GM18873 (cell line): ENCODE measurements at regions not wholly inside any gene's neighbourhood (a gene's known extent, or its start where the extent isn't known, plus 50 kb on each side); places are given as distances from the start of the nearest gene placed in this dataset.
"Not testable (repeated sequence)": the region's sequence is repeated elsewhere in the genome, so short reads cannot be mapped to it uniquely, and the experiment has no call there.

Experiments used
- ATAC-seq: cut with Tn5 transposase; IDR thresholded peaks from one replicate; pipeline ENCODE4 v1.9.1; 2021; ENCODE audit warnings: mild to moderate bottlenecking, moderate library complexity, moderate number of reproducible peaks; ENCODE audit not compliant: unreplicated experiment, low FRiP score

DNA sequence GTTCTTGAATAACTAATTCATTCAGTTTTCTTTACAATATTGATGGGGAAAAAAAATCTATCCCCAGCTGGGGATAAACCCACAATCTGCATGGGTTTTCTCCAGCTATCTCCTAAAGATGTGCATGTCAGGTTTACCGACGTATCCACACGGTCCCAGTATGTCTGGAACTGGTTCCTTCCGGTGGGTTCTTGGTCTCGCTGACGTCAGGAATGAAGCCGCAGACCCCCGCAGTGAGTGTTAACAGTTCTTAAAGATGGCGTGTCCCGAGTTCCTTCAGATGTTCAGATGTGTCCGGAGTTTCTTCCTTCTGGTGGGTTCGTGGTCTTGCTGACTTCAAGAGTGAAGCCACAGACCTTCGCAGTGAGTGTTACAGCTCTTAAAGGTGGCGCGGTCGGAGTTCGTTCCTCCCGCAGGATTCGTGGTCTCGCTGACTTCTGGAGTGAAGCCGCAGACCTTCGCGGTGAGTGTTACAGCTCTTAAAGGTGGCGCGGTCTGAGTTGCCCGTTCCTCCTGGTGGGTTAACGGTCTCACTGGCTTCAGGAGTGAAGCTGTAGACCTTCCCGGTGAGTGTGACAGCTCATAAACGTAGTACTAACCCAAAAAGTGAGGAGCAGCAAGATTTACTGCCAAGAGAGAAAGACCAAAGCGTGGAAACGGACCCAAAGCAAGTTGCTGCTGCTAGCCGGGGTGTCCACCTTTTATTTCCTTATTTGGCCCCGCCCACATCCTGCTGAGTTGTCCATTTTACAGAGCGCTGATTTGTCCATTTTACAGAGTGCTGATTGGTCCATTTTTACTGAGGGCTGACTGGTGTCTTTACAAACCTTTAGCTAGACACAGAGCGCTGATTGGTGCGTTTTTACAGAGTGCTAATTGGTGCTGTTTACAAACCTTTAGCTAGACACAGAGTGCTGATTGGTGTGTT lies 195.1 kb upstream of the NR2F2 start:
- no peak for ATAC-seq

DNA sequence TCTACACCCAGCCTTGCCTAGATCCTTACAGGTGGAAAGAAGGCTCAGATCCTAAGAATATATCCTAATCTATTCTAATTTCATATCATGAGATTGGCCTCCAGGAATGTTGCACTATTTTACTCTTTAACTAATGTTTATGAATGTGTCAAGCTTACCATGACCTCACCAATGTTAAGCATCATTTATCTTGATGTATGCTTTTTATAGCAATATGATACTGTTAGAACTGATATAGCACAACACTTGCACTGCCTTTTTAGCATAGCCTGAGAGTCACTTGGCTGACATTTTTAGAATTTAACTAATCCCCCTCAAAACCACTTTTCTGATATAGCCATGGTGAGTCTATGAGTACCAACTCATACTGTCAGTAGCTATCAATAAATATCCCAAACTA lies 191.5 kb upstream of the NR2F2 start:
- ATAC-seq, result no peak

DNA sequence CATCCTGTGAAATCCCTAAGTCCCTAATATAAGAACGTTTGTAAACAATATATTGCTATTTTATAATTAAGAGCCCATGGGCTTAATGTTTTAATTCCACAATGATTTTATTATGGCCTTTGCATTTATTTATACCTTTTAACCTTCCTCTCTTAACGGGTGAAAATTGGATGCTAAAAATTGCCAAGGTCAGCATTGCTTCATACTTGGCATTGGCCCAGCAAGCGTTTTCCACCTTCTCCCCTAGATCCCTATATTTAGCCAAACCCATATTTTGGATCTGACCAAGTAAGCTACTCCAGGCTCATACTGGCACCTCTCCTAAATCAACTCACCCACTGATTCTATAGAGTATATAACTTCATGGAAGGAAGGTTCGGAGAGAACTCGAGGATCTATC lies 188.0 kb upstream of the NR2F2 start:
- no peak for ATAC-seq

DNA sequence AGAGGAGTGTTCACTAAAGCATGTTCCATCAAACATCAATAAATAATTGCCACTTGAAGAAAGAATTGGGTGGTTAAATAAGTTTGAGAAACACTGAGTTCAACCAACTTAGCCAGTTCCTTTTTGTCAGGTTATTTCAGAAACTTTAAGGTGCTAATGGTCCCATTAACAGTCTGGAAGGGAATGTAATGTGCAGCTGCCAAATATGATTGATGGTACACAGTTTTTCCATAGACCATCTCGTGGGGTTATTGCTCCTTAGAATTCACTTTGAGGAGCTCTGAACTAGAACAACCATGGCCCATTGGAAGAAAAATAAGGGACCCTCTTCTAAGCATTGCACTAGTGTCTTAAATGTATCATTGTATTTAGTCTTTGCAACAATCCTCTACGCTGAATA lies 185.8 kb upstream of the NR2F2 start:
- no peak for ATAC-seq

DNA sequence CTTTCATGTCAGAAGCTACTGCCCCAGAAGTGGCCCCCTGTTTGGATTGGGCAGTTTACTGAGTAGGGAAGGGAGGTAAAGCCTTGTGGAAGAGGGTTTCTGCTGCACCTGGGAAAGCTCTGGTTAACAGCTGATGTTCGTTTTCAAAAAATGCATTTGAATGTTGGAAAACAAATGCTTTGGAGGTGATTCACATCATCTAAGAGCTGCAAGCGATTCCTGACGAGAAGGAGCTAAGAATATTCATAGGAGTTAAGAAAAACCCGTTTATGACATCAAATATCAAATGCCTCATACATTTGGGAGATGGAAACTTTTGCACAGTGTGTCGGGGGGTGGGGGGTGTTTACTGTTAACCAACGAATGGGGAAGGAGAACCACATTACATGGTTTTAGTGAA lies 183.8 kb upstream of the NR2F2 start:
- ATAC-seq, result no peak

DNA sequence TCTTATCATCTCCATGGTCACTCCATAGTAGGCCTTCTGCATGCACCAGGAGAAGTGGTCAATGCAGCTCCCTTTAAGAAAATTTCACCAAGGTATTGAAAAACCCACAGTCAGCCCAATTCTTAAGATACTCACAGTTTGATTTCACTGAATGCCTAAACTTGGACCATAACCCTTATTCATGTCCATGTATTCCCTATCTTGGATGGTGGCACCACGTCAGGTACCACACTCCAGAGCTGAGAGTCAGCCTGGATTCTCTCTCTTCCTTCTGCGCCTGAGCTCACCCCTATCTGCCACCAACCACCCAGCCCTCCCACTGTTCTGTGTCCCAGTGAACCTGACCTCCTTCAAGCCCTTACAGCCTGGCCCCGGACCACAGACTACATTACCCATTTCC lies 183.2 kb upstream of the NR2F2 start:
- ATAC-seq, result no peak

DNA sequence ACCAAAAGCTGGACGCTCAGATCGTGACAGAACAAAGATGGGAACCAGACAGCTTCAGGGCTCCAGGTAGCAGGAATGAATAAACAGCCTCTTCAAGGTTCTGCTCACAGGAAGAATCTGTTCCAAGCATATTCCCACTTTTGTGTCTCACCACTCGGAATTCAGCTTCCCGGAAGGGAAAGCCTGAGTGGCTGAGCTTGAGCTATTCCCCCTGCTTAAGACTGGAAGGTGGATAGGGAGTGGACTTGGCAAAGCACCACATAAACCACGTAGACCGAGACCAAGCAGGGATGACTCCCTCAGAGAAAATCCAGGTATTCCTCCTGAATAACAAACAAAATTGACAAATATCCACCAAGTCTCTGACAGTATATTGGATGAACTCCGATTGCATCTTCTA lies 180.2 kb upstream of the NR2F2 start:
- no peak for ATAC-seq

DNA sequence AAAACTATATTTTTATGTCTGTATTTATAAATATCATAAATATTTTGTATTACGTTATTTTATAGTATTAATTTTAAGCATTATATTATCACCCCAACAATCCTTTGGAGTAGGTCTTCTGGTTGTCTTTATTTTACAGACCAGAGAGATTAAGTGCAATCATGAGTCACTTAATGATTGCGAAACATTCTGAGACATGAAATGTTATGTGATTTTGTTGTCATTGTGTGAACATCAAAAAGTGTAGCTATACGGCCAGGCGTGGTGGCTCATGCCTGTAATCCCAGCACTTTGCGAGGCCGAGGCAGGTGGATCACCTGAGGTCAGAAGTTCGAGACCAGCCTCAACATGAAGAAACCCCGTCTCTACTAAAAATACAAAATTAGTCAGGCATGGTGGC lies 178.8 kb upstream of the NR2F2 start:
- ATAC-seq, result not testable (repeated sequence)

DNA sequence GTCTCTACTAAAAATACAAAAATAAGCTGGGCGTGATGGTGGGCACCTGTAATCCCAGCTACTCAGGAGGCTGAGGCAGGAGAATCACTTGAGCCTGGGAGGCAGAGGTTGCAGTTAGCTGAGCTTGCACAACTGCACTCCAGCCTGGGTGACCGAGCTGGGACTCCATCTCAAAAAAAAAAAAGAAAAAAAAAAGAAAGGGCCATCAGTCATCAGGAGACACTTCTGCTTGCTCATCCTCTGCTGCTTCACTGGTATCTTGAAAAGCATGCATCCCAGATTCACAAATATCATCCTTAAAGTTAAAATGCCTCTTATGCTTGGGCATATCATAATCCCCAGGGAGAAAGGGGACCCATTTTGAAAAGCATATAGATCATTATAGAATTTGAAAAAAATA lies 176.6 kb upstream of the NR2F2 start:
- no peak for ATAC-seq

DNA sequence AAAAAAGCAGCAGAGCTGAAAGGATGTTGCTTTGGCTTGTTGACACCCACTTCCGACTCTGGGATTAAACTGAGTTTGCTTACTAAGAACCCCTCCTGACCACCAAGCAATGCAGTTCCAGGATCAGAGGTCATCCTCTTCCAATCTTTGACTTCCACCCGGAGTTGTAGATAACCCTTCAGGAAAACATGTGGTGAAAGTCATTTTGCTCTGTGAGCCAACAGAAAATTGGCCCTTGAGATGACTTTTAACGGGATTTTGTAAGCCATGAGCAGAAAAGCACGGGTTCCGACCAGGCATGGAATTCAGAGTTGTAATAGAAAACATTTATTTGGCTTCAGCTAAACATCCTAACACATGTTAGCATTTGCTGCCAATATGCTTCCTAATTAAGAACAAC lies 171.6 kb upstream of the NR2F2 start:
- ATAC-seq, result no peak

DNA sequence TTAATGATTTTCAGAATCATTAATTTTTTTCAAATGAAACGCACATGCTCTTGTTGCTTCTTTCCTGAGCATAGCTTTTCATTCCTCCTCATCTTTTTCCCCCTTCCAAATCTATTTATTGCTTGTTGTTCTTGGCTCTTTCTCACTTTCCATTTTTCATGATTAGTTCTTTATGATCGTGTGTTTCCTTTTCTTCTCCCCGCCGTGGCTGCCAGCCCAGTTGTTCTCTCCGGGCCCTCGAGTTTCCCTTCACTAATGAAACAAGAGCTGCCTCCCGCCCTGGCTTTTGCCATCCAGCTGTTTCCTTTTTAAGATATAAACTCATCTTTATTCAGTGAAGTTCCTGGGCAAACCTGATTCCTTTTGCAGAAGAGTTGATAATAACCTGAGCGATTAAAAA lies 170.2 kb upstream of the NR2F2 start:
- no peak for ATAC-seq

DNA sequence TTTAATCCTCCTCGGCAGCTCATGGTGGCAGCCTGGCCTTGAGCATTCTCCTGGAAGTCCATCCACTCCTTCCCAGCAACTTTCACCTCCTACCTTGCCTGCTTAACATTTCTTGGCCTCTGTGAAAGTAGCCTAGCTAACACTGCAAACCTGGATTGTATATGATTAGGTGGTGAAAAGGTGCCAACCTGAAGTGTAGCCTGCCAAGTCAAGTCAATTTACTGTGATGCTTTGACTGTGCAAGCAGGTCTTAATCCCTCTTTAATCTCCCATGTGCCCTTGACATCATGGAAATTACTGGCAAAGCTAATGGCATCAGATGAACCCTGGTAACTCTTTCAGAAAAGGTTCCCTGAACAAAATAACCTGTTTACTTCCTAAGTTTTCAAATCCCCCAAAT lies 169.7 kb upstream of the NR2F2 start:
- no peak for ATAC-seq

DNA sequence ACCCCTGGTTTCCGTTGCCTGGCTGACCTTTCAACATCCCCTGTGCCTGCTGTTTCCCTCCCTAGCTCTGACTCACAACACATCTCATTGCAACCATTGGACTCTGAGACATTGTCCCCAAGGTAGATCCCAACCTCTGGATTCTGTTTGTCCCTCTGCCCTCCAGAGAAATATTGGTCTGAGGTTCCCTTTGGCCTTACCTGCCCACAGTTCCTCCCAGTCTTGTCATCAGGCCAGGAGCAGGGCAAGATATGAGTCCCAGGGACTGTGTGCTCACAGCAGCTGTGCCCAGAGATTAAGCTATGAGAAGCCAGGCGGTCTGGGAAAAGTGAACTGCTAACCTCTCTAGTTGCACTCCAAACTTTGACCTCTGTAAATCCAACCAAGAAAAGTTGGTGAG lies 168.2 kb upstream of the NR2F2 start:
- no peak for ATAC-seq

DNA sequence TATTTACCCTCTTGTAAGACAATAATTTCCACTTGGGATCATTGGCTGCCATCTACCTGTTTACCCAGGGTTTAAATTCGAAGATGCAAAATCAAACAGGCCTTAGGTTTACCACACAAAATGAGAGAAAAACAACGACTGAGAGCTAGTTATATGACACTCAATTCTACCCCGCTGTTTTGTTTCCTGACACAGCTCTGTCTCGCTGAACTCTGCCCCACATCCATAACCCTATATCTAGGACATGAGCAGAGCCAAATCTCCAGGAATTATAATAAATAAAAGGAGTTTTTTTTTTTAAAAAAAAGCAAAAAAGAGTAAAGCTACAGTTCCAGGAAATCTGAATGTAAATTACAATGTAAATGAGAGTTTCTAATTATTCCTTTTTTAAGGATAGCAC lies 165.4 kb upstream of the NR2F2 start:
- ATAC-seq, result no peak

DNA sequence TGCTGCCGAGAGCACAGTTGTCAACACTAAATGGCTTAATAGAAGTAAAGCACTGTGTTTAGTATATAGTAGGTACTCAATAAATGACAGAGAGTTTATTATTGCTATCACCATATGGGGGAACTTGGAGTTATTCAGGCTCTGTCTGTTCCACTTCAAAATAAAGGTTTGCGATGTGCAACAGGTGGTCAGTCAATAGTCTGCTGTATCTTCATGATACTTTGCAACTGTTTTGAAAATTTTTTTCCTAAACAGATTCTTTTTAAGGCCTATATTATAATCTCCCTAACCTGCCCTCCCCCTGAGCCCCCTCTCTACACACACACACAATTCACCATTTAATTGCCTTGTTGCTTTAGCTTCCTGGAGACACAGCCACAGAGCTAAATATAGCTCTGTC lies 164.7 kb upstream of the NR2F2 start:
- ATAC-seq, result no peak

DNA sequence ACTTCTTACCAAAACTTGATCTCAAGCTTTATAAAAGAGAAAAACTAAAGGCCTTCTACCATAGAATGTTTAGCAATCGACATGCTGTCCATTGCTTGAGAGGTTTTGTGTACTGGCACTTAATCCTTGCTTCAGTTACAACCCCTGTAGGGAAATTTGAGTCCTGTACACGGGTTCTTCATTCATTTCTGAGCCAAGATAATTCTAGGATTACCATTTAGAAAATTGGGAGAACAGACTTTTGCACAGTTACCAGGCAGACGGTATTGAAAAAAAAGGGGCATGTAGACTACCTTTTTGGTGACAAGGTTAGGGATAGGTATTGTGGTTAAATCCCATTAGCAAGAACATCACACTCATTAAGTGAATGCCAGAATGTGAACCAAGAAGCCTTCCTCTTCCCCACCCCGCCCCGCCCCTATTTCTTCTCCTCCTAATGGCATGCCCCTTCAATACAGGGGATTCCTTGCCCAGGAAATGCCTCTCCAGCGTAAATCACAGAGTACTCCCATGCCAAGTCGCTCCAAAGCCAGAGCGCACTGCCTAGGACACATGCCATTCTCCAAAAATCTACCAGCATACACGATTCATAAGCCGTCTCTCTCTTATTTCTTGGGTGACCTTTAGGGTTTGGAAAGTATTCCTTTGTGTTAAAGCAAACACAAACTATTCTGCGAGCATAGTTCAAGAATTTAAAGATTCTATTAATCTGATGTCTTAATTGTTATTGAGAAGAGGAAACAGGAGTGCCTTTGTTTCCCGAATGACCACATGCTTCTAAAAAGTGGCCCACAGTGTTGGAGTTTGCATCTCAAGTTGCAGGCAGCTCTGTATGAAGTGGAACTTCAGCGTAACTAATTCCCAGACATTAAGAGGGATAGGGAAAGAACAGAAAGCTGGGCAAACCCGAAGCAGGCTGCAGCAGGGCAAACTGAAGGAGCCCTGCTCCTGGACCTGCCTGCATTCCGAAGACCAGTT lies 164.0 kb upstream of the NR2F2 start:
- ATAC-seq, result no peak

DNA sequence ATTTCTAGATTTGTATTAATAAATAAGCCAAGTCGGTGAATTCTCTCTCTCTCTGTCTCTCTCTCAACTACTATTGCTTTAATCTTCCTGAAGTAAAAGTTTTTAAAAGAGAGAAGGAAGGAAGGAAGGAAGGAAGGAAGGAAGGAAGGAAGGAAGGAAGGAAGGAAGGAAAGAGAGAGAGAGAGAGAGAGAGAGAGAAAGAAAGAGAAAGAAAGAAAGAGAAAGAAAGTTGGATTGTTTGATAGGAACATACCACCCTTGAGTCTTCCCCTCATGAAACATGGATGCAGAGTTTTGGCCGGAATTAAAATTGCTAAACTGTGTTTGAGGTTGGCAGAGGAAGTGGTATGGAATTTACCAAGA lies 159.9 kb upstream of the NR2F2 start:
- ATAC-seq, result not testable (repeated sequence)

DNA sequence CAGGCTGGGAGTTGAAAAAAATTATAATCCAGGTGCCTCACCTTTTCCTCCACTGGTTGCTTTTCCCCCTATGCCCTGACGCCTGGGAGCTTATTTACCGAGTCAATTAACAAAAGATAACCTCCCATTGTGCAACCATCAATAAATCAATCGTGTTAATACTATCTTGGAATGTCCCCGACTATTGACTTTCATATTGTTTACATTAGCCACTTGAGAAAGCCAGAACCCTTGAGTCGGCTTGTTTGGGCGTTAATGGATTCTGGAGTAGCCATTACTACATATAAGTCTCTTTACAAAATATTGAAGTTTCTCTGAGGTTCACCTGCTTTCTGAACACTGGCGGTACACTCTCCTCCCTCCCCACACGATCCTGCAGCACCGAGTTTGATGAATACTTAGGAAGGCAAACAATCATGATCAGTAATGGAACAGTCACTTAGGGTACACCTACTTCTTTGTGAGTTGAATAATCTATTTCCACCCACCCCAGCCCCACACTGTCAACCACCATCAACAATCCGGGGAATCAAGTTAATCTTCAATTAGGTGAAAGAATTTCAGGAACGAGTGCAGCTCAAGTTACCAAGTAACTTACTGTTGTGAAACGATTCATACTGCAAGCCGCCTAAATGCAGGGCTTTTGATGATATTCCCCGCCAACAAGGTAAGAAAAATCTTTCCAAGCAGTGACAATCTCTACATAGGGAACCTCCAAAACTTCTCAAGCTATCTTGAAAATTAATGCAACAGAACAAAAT lies 159.3 kb upstream of the NR2F2 start:
- no peak for ATAC-seq

DNA sequence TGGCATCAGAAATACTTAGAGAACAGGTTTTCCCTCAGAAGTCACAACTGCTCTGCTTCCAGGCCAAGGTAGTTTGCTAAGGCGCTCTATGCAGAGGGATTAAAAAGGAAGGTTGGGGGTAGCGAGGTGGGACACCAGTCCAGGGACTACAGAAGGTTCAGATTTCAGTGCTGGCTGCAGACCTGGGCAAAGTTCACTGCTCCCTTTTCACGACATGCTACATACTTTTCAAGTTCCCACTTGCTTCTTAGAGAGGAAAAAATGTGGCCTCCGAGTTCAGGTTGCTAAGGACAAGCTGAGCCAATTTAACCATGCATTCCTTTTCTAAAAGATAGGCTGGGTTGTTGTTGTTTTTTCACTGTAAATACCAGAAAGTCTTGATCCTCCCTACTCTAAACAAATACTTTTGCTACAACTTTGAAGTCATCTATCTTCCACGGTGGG lies 158.6 kb upstream of the NR2F2 start:
- no peak for ATAC-seq

DNA sequence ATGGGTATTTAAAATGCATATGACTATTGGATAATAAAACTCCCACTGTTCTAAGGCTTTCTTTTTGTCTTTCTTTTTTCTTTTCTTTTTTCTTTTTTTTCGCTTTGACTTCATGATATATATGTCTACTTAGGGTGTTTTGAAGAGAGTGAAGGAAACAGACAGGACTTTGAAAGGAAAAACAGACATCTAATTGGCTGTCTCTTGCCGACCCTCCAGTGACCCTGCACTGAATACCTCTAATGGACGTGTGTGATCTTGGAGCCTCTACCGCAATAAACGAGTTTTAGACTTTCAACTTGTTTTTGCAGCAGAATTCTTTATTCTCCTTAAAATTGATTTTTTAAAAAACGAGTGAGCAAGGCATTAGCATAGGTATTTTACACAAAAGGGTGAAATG lies 158.1 kb upstream of the NR2F2 start:
- no peak for ATAC-seq

DNA sequence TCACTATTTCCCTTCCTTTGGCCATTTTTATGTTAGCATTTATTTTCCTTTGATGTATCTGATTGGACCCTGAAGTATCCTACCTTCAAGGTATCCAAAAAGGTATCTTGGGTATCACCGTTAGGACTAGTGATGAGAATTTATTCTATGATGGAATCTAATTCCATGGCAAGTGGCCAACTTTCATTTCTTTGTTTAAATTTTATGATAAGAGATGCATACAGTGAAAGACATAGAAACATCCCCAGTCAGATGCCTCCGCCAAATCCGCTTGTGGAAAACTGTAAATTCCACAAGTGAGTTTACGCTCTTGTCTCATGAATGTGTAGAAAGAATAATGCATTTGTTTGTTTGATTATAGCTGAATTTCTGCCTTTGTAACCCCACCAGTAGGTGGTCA lies 153.7 kb upstream of the NR2F2 start:
- ATAC-seq, result no peak
